Spinal cord (tissue), 9 donors: ENCODE measurements at regions not wholly inside any gene's neighbourhood (a gene's known extent, or its start where the extent isn't known, plus 50 kb on each side); places are given as distances from the start of the nearest gene placed in this dataset.

Experiments
- DNase-seq, 6 donors: peaks; one replicate each; pipeline versions ENCODE4 v3.0.0 to v3.0.0-alpha.2; 2013 to 2015; ENCODE audit warnings: low spot score in 6 of 6, low read depth in 4 of 6
- H3K27ac ChIP-seq: one replicate; pipeline ENCODE4 v1.5.1; 2013; ENCODE audit warnings: low read depth, low read length, control low read depth
- H3K27me3 ChIP-seq: one replicate; pipeline ENCODE4 v1.6.1; 2013; ENCODE audit warnings: low read length; ENCODE audit not compliant: control insufficient read depth, insufficient read depth
- H3K36me3 ChIP-seq: one replicate; pipeline ENCODE4 v1.6.1; 2013; ENCODE audit warnings: low read length; ENCODE audit not compliant: control insufficient read depth, insufficient read depth
- H3K4me1 ChIP-seq: one replicate; pipeline ENCODE4 v1.6.1; 2013; ENCODE audit warnings: low read length; ENCODE audit not compliant: control insufficient read depth, insufficient read depth
- H3K4me3 ChIP-seq: one replicate; pipeline ENCODE4 v1.5.1; 2013; ENCODE audit warnings: low read depth, low read length, control low read depth
- H3K9me3 ChIP-seq: one replicate; pipeline ENCODE4 v1.6.1; 2013; ENCODE audit warnings: low read length; ENCODE audit not compliant: control insufficient read depth, insufficient read depth
- WGBS: methylation state at CpG from one replicate; pipeline ENCODE4 v1.1.5; 2013; ENCODE audit warnings: missing lambda C conversion rate; ENCODE audit not compliant: insufficient coverage; 5-methylcytosine and 5-hydroxymethylcytosine counted together
- donor health status: healthy.

DNA sequence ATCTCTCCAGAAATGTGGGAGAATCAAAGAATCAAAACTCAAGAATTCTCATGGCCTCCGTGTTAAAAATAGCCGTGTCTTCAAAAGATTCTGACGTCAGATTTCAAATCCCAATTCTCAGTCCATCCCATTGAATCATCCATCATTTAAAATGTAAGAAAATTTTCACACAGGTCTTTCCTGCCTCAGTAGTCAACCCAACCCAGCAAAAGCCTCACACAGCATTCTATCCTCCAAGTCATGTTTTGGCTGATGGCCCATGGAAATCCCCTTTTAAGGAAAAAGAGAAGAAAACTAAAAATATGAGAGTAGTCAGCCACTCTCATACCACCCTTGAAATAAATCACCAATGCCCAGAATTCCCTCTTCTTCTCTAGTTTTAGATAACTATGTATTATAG lies 211.8 kb downstream of the C1D start:
- H3K27ac ChIP-seq, result no peak overlapping the region
- DNase-seq, result no peak
- H3K4me3 ChIP-seq, result no peak overlapping the region
- H3K4me1 ChIP-seq, result peaks cover 4% of the 10 kb centered on the region
- WGBS, result 100% methylated on average over 2 of the region's 3 CpGs
- no peaks in the 10 kb centered on the region for H3K9me3 ChIP-seq
- no peaks in the 10 kb centered on the region for H3K27me3 ChIP-seq
- no peaks in the 10 kb centered on the region for H3K36me3 ChIP-seq

DNA sequence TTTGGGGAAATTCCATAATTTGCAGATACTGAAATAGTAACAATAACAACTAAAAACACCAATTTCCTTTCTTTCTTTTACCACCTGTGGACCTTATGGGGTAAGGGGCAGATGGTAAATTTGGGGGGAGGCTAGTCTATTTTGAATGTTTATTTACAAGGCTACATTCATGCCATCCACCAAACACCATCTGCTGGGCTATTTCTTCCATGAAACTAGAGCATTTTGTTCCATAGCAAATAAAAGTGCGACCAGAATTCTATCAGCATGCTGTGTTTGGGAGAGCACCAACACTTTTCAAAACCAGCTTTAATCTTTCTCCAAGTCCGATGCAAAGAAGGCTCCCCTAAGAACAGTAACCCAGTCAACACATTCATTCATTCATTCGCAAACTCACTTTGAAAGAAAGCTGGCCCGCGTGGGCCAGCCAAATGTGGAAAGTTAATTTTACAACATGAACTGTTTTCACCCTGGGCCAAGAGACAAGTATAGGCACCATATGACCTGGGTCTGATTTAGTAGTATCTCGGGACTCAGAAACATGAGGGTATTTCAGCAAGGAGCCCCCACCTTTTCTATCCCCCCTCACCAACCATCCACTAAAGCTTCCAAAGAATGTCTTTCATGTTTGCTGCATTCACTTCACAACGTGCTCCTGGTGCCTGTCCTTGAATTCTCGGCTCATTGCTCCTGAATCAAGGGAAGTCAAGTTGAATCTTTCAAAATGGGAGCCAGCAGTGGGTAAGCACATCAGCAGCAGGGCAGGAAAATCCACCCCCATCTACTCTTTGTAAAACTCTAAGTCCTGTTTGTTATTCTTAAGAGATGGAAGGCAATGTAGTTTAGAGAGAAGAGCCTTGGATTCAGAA lies 210.6 kb downstream of the C1D start:
- Histone ChIP-seq H3K4me1 (no peaks in the 10 kb centered on the region), H3K4me3 (no peak overlapping the region), H3K9me3 (no peaks in the 10 kb centered on the region), H3K36me3 (no peaks in the 10 kb centered on the region), H3K27ac (peak overlapping the region; percentile 25), H3K27me3 (no peaks in the 10 kb centered on the region)
- 42% methylated on average over 5 of the region's 8 CpGs for WGBS
- peak; percentile 27 to 85 (median 54) for DNase-seq

DNA sequence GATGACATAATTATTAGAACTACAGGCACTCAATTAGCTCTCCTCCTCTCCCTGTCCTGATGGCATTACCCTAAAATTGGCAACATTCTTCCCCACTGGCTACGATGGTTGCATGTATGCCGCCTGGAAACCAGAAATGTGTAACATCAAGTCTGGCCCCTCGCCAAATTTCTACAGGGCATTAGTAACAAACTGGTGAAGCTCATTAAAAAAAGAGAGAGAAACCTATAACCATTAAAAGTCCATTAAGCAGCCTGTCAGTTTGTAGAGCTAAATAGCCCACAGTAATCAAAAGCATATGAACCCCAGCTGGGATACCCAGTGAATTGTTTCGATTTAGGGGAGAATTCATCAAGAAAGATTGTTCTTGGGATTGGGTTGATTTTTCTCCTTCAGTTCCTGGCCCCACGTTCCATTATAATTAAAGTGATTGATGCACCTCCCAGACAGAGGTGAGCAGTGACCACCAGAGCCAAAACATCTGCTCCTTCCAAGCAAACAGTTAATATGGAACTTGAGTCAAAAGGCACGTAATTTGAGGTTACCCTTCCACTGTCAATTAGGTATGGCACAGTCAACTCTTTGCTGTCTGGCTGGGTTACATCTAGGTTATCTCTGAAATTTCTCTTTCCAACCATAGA lies 208.6 kb downstream of the C1D start:
- Histone ChIP-seq H3K27ac (no peak overlapping the region), H3K4me1 (no peaks in the 10 kb centered on the region), H3K4me3 (no peak overlapping the region), H3K9me3 (no peaks in the 10 kb centered on the region), H3K36me3 (no peaks in the 10 kb centered on the region), H3K27me3 (no peaks in the 10 kb centered on the region)
- peak in 2 of 6 donors; percentile 46 to 92 for DNase-seq
- 44% methylated on average over 1 of the region's 6 CpGs for WGBS

DNA sequence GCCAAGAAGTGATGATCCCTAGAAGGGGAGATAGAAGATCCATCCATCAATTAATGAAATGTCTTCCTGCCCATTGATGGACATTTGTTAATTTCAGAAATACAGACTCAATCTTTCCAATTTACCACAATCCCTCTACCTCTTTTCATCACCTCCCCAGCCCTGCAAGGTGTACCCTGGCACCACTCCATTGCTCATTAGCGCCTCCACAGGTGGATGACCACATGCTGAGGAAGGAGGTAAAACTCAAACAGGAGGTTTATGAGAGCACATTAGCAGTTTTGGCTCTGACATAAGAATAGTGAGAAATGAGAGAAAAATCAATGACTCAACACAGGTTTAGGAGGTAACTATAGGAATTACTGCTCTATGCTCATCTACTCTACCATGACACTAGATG lies 208.0 kb downstream of the C1D start:
- WGBS, result no CpG with 5 or more reads among the region's 1 CpG
- Histone ChIP-seq H3K27me3 (no peaks in the 10 kb centered on the region), H3K27ac (no peak overlapping the region), H3K9me3 (no peaks in the 10 kb centered on the region), H3K4me1 (no peaks in the 10 kb centered on the region), H3K4me3 (no peak overlapping the region), H3K36me3 (no peaks in the 10 kb centered on the region)
- DNase-seq, result no peak

DNA sequence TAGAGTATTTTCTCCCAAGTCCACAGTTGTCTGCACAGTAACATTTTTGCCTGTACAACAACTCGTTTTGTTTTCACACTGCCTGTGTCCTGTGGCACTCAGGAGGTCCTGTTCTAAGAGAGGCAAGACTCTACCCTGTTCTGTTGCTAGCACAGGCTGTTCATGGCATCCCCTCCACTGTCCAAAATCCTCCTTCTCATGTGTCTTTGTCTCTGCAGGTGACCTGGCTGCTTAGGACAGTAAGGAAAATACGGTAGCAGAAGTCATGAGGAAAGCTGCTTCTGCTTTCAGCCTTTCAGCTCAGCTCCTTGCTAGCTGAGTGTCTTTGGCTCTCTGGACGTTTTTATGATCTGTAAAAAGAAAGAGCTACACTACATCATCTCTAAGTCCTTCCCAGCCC lies 205.9 kb downstream of the C1D start:
- H3K4me1 ChIP-seq, result no peaks in the 10 kb centered on the region
- no peak overlapping the region for H3K27ac ChIP-seq
- DNase-seq, result no peak
- no peak overlapping the region for H3K4me3 ChIP-seq
- no peaks in the 10 kb centered on the region for H3K27me3 ChIP-seq
- H3K36me3 ChIP-seq, result no peaks in the 10 kb centered on the region
- WGBS, result 79% methylated on average over 2 of the region's 3 CpGs
- no peaks in the 10 kb centered on the region for H3K9me3 ChIP-seq

DNA sequence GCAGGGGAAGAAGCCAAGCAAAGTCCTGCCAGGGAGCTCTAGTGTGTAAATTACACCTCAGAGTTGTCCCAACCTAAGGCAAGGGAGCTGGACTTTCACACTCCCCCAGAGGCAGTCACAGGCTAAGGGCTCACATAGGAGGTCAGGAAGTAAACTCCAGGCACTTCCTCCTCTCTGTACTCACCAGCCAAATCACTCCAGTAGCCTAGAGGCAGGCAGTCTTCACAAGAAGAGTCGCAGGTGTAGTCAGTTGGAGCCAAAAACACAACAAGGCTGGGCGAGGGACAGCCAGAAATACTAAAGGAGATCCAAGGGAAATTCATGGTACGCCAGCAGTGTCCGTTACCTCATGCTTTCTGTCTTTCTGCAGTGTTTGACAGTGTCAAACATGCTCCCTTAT lies 205.0 kb downstream of the C1D start:
- no peak overlapping the region for H3K27ac ChIP-seq
- WGBS, result 82% methylated on average over 4 of the region's 4 CpGs
- H3K4me3 ChIP-seq, result no peak overlapping the region
- DNase-seq, result no peak
- no peaks in the 10 kb centered on the region for H3K9me3 ChIP-seq
- no peaks in the 10 kb centered on the region for H3K27me3 ChIP-seq
- H3K36me3 ChIP-seq, result no peaks in the 10 kb centered on the region
- H3K4me1 ChIP-seq, result no peaks in the 10 kb centered on the region

DNA sequence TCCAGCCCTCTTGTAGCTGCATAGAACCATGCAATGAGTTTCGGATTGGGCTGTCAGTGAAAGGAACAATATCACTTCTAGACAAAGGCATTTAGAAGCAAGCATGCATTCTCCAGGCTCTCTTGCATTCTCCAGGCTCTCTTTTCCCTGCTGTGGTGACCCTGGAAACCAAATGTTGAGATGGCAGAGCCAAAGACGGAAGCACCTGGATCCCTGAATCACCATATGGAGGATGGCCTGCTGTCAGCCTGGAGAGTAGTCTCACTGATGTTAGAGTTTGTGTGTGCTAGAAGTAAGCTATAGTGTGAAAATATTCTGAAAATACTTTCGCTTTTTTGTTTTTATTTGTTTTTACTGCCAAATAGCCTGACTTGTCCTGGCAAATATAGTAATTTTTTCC lies 203.9 kb downstream of the C1D start:
- H3K36me3 ChIP-seq, result no peaks in the 10 kb centered on the region
- WGBS, result 83% methylated on average over 1 of the region's 3 CpGs
- no peak overlapping the region for H3K27ac ChIP-seq
- no peak overlapping the region for H3K4me3 ChIP-seq
- no peaks in the 10 kb centered on the region for H3K4me1 ChIP-seq
- DNase-seq, result no peak
- no peaks in the 10 kb centered on the region for H3K27me3 ChIP-seq
- no peaks in the 10 kb centered on the region for H3K9me3 ChIP-seq

DNA sequence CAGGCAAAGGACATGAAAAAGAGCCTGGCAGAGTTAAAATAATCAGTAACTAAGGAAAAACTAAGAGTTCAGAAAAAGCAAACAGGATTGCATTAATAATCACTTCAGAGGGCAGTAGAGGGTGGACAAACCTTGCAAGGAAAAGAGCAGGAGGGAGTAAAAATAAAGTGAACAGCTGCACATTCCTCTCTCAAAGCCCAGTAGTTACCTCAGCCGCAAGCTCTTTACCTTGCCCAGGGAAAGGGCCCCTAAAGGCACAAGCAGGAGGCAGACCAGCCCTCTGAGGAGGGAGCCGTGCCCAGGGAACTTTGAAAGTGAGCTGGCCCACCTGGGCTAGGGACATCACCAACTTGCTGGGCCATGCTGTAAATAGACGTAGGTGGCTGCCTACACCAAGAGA lies 196.9 kb downstream of the C1D start:
- Histone ChIP-seq H3K9me3 (no peaks in the 10 kb centered on the region), H3K36me3 (no peaks in the 10 kb centered on the region), H3K27ac (no peak overlapping the region), H3K27me3 (no peaks in the 10 kb centered on the region), H3K4me3 (no peak overlapping the region), H3K4me1 (peaks cover 3% of the 10 kb centered on the region)
- 57% methylated on average over 3 of the region's 3 CpGs for WGBS
- DNase-seq, result no peak

DNA sequence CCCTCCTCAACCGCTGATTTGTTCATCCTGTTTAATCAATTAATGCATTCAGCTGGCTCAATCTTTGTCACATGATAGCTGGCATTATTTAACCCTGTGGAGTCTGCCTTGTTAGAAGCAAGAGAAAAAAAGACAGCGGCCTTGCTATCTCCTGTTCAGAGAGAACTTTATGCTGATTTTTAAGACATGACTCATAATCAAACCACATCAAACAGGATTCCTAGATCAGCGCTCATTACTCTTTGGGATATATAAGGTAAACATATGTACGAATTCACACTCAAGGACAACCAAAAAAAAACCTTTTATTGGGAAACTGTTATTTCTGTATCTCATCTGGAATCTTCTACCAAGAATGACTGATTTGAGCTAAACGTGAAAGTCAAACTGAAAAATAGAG lies 195.1 kb downstream of the C1D start:
- 63% methylated on average over 2 of the region's 5 CpGs for WGBS
- Histone ChIP-seq H3K9me3 (no peaks in the 10 kb centered on the region), H3K27me3 (no peaks in the 10 kb centered on the region), H3K4me1 (peaks cover 3% of the 10 kb centered on the region), H3K36me3 (no peaks in the 10 kb centered on the region), H3K4me3 (no peak overlapping the region), H3K27ac (no peak overlapping the region)
- DNase-seq, result no peak
